ENCODE measurements at regions not wholly inside any gene's neighbourhood (a gene's known extent, or its start where the extent isn't known, plus 50 kb on each side); places are given as distances from the start of the nearest gene placed in this dataset.
"Not testable (repeated sequence)": the region's sequence is repeated elsewhere in the genome, so short reads cannot be mapped to it uniquely, and the experiment has no call there.

- no peak for DNase-seq (ENCODE audit: low read depth, low spot score)
Measured at GRCh38 chr5:54821445-54822323, 163.7 kb downstream of the ESM1 start.

- no peak for DNase-seq (ENCODE audit: low read depth, low spot score)
Measured at GRCh38 chr5:54820346-54821134, 164.9 kb downstream of the ESM1 start.

GRCh38 chr5:54807421-54807820, 178.0 kb downstream of the ESM1 start:
- DNase-seq (ENCODE audit: low read depth, low spot score): no peak

- DNase-seq (ENCODE audit: low read depth, low spot score): no peak
Measured at GRCh38 chr5:54804521-54804920, 180.9 kb downstream of the ESM1 start.

GRCh38 chr5:54804086-54804485, 181.3 kb downstream of the ESM1 start:
- no peak for DNase-seq (ENCODE audit: low read depth, low spot score)

GRCh38 chr5:54803471-54804011, 181.9 kb downstream of the ESM1 start:
- DNase-seq (ENCODE audit: low read depth, low spot score): no peak

GRCh38 chr5:54799645-54800044, 185.7 kb downstream of the ESM1 start:
- no peak for DNase-seq (ENCODE audit: low read depth, low spot score)

- no peak for DNase-seq (ENCODE audit: low read depth, low spot score)
Measured at GRCh38 chr5:54795777-54796176, 189.6 kb downstream of the ESM1 start.

- DNase-seq (ENCODE audit: low read depth, low spot score): no peak
Measured at GRCh38 chr5:54795284-54795683, 190.1 kb downstream of the ESM1 start.

GRCh38 chr5:54794135-54794975, 191.0 kb downstream of the ESM1 start:
- no peak for DNase-seq (ENCODE audit: low read depth, low spot score)

GRCh38 chr5:54793468-54794134, 191.8 kb downstream of the ESM1 start:
- no peak for DNase-seq (ENCODE audit: low read depth, low spot score)

- no peak for DNase-seq (ENCODE audit: low read depth, low spot score)
Measured at GRCh38 chr5:54792611-54793404, 192.6 kb downstream of the ESM1 start.

- DNase-seq (ENCODE audit: low read depth, low spot score): not testable (repeated sequence)
Measured at GRCh38 chr5:54787910-54788309, 197.5 kb downstream of the ESM1 start.

GRCh38 chr5:54785729-54786591, 199.4 kb downstream of the ESM1 start:
- DNase-seq (ENCODE audit: low read depth, low spot score): no peak

- DNase-seq (ENCODE audit: low read depth, low spot score): no peak
Measured at GRCh38 chr5:54778783-54779182, 206.6 kb downstream of the ESM1 start.

- DNase-seq (ENCODE audit: low read depth, low spot score): no peak
Measured at GRCh38 chr5:54775645-54776044, 209.7 kb downstream of the ESM1 start.

- no peak for DNase-seq (ENCODE audit: low read depth, low spot score)
Measured at GRCh38 chr5:54774281-54775170, 210.9 kb downstream of the ESM1 start.

GRCh38 chr5:54772684-54773083, 212.7 kb downstream of the ESM1 start:
- DNase-seq (ENCODE audit: low read depth, low spot score): no peak

All from activated CD4-positive, CD25-positive, alpha-beta regulatory T cell treated with anti-CD3 and anti-CD28 coated beads, Interleukin-2, amount 50 U/mL, for 16 hours (primary cell).